ENCODE measurements at regions not wholly inside any gene's neighbourhood (a gene's known extent, or its start where the extent isn't known, plus 50 kb on each side); places are given as distances from the start of the nearest gene placed in this dataset.

DNA sequence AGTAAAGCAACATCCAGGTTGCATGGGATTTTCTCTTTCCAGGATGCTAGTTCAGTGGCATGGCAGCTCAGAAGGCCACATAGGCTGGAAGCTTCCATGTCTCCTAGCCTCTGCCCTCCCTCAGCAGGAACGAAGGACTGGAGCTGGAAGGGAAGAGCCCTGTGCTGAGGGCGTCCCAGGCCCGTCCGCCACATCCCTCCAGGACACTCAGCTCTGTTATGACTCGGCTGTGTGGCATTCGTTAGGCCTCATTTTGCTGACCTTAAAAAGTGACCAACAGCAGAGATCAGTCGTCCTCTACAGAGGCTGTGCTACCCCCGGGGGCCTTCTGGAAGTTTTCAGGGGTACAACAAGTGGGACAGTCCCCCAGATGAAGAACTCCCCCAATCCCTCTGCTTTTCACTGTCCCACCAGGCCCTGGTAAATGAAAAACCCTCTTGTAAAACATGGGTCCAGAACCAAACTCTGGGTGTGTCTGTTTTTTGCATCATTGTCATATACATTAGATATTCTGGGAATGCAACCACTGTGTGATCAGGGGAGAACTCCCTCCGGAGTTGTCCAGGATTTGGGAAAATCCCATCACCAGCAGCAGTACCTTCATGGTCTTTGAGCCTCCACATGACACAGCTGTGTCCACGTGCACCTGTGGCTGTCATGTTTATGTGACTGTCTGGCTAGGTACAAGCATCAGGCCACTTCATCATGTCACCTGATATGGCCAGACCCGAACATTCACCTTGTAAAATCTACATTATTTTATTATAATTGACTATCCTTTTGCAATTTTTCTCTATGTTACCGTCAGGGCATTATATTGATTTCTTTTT lies 149.9 kb downstream of the OR4M2 start:
- Histone ChIP-seq H3K9me3 (ENCODE audit: control insufficient read depth, insufficient read depth, low read depth, low read length) (no peaks in the 10 kb centered on the region), H3K4me1 (ENCODE audit: control insufficient read depth, insufficient read depth, low read length) (no peaks in the 10 kb centered on the region), H3K27ac (ENCODE audit: extremely low read depth, low read depth, low read length) (no peak overlapping the region), H3K4me3 (ENCODE audit: low read depth, low read length) (no peak overlapping the region), H3K36me3 (ENCODE audit: control insufficient read depth in 2 of 2, insufficient read depth in 1 of 2, low read length in 2 of 2) (no peaks in the 10 kb centered on the region)
- ChIA-PET POLR2A (no interaction called here), CTCF (no interaction called here)
- TF ChIP-seq ZNF548 (tag by site-specific recombination; IDR thresholded peaks at IDR 0.05) (no peak), ZNF391 (tag by site-specific recombination; IDR thresholded peaks at IDR 0.05; ENCODE audit: borderline replicate concordance, low read depth) (no peak), ZFP37 (tag by site-specific recombination; IDR thresholded peaks at IDR 0.05) (no peak), ZNF211 (tag by site-specific recombination; IDR thresholded peaks at IDR 0.05; ENCODE audit: low read depth) (no peak), ZNF37A (tag by site-specific recombination; IDR thresholded peaks at IDR 0.05) (no peak), ZEB2 (tag by site-specific recombination; IDR thresholded peaks at IDR 0.05) (no peak), ZNF248 (tag by site-specific recombination; IDR thresholded peaks at IDR 0.05) (no peak), ZNF266 (tag by site-specific recombination; IDR thresholded peaks at IDR 0.05; ENCODE audit: low read depth) (no peak), ZNF324 (tag by site-specific recombination; IDR thresholded peaks at IDR 0.05) (no peak), MZF1 (tag by site-specific recombination; IDR thresholded peaks at IDR 0.05; ENCODE audit: borderline replicate concordance) (no peak), ZNF366 (tag by site-specific recombination; conservative IDR thresholded peaks at IDR 0.05) (no peak), ZNF670 (tag by site-specific recombination; IDR thresholded peaks at IDR 0.05; ENCODE audit: low read depth) (no peak), ZBTB20 (tag by site-specific recombination; IDR thresholded peaks at IDR 0.05) (no peak), ZNF596 (tag by site-specific recombination; IDR thresholded peaks at IDR 0.05) (no peak), TRIM28 (IDR thresholded peaks at IDR 0.05; ENCODE audit: borderline replicate concordance, low read length) (no peak), KLF8 (tag by site-specific recombination; IDR thresholded peaks at IDR 0.05) (no peak)
- TF ChIP-seq, protein P1, sequence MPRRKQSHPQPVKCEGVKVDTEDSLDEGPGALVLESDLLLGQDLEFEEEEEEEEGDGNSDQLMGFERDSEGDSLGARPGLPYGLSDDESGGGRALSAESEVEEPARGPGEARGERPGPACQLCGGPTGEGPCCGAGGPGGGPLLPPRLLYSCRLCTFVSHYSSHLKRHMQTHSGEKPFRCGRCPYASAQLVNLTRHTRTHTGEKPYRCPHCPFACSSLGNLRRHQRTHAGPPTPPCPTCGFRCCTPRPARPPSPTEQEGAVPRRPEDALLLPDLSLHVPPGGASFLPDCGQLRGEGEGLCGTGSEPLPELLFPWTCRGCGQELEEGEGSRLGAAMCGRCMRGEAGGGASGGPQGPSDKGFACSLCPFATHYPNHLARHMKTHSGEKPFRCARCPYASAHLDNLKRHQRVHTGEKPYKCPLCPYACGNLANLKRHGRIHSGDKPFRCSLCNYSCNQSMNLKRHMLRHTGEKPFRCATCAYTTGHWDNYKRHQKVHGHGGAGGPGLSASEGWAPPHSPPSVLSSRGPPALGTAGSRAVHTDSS (tag by site-specific recombination; IDR thresholded peaks at IDR 0.05), result no peak
- TF ChIP-seq, protein P2, sequence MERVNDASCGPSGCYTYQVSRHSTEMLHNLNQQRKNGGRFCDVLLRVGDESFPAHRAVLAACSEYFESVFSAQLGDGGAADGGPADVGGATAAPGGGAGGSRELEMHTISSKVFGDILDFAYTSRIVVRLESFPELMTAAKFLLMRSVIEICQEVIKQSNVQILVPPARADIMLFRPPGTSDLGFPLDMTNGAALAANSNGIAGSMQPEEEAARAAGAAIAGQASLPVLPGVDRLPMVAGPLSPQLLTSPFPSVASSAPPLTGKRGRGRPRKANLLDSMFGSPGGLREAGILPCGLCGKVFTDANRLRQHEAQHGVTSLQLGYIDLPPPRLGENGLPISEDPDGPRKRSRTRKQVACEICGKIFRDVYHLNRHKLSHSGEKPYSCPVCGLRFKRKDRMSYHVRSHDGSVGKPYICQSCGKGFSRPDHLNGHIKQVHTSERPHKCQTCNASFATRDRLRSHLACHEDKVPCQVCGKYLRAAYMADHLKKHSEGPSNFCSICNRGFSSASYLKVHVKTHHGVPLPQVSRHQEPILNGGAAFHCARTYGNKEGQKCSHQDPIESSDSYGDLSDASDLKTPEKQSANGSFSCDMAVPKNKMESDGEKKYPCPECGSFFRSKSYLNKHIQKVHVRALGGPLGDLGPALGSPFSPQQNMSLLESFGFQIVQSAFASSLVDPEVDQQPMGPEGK (tag by site-specific recombination; IDR thresholded peaks at IDR 0.05), result no peak
- TF ChIP-seq, protein P3, sequence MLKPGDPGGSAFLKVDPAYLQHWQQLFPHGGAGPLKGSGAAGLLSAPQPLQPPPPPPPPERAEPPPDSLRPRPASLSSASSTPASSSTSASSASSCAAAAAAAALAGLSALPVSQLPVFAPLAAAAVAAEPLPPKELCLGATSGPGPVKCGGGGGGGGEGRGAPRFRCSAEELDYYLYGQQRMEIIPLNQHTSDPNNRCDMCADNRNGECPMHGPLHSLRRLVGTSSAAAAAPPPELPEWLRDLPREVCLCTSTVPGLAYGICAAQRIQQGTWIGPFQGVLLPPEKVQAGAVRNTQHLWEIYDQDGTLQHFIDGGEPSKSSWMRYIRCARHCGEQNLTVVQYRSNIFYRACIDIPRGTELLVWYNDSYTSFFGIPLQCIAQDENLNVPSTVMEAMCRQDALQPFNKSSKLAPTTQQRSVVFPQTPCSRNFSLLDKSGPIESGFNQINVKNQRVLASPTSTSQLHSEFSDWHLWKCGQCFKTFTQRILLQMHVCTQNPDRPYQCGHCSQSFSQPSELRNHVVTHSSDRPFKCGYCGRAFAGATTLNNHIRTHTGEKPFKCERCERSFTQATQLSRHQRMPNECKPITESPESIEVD (tag by site-specific recombination; IDR thresholded peaks at IDR 0.05), result no peak
- TF ChIP-seq, protein P4, sequence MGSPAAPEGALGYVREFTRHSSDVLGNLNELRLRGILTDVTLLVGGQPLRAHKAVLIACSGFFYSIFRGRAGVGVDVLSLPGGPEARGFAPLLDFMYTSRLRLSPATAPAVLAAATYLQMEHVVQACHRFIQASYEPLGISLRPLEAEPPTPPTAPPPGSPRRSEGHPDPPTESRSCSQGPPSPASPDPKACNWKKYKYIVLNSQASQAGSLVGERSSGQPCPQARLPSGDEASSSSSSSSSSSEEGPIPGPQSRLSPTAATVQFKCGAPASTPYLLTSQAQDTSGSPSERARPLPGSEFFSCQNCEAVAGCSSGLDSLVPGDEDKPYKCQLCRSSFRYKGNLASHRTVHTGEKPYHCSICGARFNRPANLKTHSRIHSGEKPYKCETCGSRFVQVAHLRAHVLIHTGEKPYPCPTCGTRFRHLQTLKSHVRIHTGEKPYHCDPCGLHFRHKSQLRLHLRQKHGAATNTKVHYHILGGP (tag by site-specific recombination; IDR thresholded peaks at IDR 0.05), result no peak
